ENCODE measurements at regions not wholly inside any gene's neighbourhood (a gene's known extent, or its start where the extent isn't known, plus 50 kb on each side); places are given as distances from the start of the nearest gene placed in this dataset.

DNA sequence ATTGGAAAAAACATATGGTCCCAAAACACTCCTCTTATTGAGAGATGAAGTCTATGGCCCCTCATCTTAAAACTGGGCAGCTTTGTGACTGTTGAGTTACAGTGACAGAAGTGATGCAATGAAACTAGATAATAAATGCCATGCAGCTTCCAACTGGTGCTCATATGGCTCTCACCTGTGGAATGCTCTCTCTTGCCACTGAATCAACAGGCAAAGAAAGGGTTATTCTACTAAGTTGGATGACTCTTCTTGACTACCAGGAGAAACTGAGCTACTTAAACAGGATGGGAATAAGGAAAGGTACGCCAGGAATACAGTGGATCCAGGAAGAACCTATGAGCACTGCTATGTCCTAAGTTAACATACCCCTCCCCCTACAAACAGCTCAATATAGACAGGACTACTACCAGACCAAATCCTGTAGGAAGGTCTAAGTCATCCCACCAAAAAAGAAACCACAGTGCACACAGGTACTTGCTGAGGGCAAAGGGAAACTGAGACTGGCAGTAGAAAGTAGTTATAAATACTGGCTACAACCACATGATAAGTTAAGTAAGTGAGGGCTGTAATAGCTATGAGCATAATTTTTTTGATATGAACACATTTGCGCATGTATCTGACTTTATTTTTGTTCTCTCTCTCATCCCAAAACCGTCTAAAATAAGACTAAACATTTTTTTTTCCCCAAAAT is 398.5 kb downstream of the ZFHX3 start:
- no peak overlapping the region for H3K27ac ChIP-seq
- H3K4me3 ChIP-seq, result no peak overlapping the region
- ATAC-seq, result no peak
- 78% methylated on average over 2 of the region's 3 CpGs for WGBS (ENCODE audit: insufficient coverage, low coverage, low lambda C conversion rate, missing lambda C conversion rate)
- no peak for DNase-seq
- no peaks in the 10 kb centered on the region for H3K27me3 ChIP-seq
- intact Hi-C loops (cut with DNase I), result no loop called here
- no peaks in the 10 kb centered on the region for H3K36me3 ChIP-seq
- H3K9me3 ChIP-seq, result no peaks in the 10 kb centered on the region
- TF ChIP-seq, protein P1, sequence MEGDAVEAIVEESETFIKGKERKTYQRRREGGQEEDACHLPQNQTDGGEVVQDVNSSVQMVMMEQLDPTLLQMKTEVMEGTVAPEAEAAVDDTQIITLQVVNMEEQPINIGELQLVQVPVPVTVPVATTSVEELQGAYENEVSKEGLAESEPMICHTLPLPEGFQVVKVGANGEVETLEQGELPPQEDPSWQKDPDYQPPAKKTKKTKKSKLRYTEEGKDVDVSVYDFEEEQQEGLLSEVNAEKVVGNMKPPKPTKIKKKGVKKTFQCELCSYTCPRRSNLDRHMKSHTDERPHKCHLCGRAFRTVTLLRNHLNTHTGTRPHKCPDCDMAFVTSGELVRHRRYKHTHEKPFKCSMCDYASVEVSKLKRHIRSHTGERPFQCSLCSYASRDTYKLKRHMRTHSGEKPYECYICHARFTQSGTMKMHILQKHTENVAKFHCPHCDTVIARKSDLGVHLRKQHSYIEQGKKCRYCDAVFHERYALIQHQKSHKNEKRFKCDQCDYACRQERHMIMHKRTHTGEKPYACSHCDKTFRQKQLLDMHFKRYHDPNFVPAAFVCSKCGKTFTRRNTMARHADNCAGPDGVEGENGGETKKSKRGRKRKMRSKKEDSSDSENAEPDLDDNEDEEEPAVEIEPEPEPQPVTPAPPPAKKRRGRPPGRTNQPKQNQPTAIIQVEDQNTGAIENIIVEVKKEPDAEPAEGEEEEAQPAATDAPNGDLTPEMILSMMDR (IDR thresholded peaks at IDR 0.05), result no peak
- TF ChIP-seq POLR2A (IDR thresholded peaks at IDR 0.05), result no peak
- no peaks in the 10 kb centered on the region for H3K4me1 ChIP-seq

DNA sequence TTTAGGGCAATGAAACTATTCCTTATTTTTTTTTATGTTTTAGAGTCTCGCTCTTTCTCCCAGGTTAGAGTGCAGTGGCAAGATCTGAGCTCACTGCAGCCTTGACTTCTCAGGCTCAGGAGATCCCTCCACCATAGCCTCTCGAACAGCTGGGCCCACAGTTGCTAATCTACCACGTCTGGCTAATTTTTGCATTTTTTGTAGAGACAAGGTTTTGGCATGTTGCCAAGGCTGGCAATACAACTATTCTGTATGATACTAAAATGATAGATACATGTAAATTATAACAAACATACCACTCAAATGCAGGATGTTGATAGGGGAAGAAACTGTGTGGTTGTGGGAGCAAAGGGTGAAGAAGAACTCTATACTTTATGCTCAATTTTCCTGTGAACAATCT is 401.3 kb downstream of the ZFHX3 start:
- intact Hi-C loops (cut with DNase I), result no loop called here
- DNase-seq (no peak), ATAC-seq (no peak)
- TF ChIP-seq, protein P1 (IDR thresholded peaks at IDR 0.05), result no peak
- no peak for TF ChIP-seq POLR2A (IDR thresholded peaks at IDR 0.05)
- no peaks in the 10 kb centered on the region for H3K4me1 ChIP-seq
- H3K9me3 ChIP-seq, result peaks cover 0 to 3% (median 0%) of the 10 kb centered on the region in 4 donors
- no peak overlapping the region for H3K27ac ChIP-seq
- no peak overlapping the region for H3K4me3 ChIP-seq
- no peaks in the 10 kb centered on the region for H3K27me3 ChIP-seq
- no peaks in the 10 kb centered on the region for H3K36me3 ChIP-seq
- 80% methylated on average over 3 of the region's 3 CpGs for WGBS (ENCODE audit: insufficient coverage, low coverage, low lambda C conversion rate, missing lambda C conversion rate)

DNA sequence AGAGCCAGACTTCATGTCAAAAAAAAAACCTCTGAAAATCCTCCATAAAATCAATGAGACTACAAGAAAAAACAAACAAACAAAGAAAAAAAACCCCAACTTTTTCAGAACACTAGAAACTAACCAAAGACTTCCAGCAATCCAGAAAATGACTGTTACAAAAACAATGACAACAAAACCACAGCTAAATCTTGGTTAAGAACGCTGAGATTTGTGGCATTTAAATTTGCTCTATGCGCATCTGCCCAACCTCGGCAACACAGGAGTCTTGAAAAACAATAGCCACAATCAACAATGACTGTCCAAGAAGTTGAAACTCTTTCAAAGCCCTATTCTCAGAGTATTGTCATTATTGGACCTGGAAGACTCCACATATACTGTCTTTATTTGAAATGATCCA is 402.4 kb downstream of the ZFHX3 start:
- Histone ChIP-seq H3K27me3 (no peaks in the 10 kb centered on the region), H3K36me3 (no peaks in the 10 kb centered on the region), H3K4me1 (no peaks in the 10 kb centered on the region), H3K27ac (no peak overlapping the region), H3K9me3 (peaks cover 0 to 6% (median 0%) of the 10 kb centered on the region in 4 donors), H3K4me3 (no peak overlapping the region)
- intact Hi-C loops (cut with DNase I), result no loop called here
- WGBS (ENCODE audit: insufficient coverage, low coverage, low lambda C conversion rate, missing lambda C conversion rate), result 76% methylated on average over 3 of the region's 3 CpGs
- TF ChIP-seq, protein P1 (IDR thresholded peaks at IDR 0.05), result no peak
- no peak for TF ChIP-seq POLR2A (IDR thresholded peaks at IDR 0.05)
- DNase-seq (no peak), ATAC-seq (no peak)

DNA sequence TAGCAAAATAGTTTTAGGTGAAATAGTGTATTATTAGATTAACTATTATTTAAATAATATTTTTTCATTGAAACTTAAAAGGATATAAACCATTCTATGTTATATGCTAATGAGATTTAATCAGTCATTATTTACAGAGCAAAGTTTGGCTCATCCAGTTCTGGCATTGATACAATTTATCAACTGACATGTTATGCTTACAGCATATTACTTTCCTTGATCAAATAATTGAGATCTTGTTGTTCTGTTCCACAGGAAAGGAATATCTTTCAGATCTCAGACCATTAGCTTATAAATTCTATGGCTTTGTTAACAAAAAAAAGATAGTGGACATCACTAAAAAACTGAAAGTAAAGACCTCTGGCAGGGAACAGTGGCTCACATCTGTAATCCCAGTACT is 403.0 kb downstream of the ZFHX3 start:
- no peaks in the 10 kb centered on the region for H3K36me3 ChIP-seq
- TF ChIP-seq, protein P1 (IDR thresholded peaks at IDR 0.05), result no peak
- no peak for TF ChIP-seq POLR2A (IDR thresholded peaks at IDR 0.05)
- intact Hi-C loops (cut with DNase I), result no loop called here
- no peak for ATAC-seq
- no peak for DNase-seq
- H3K27ac ChIP-seq, result no peak overlapping the region
- no peaks in the 10 kb centered on the region for H3K4me1 ChIP-seq
- H3K4me3 ChIP-seq, result no peak overlapping the region
- H3K27me3 ChIP-seq, result no peaks in the 10 kb centered on the region
- peaks cover 0 to 12% (median under 1%) of the 10 kb centered on the region in 4 donors for H3K9me3 ChIP-seq

DNA sequence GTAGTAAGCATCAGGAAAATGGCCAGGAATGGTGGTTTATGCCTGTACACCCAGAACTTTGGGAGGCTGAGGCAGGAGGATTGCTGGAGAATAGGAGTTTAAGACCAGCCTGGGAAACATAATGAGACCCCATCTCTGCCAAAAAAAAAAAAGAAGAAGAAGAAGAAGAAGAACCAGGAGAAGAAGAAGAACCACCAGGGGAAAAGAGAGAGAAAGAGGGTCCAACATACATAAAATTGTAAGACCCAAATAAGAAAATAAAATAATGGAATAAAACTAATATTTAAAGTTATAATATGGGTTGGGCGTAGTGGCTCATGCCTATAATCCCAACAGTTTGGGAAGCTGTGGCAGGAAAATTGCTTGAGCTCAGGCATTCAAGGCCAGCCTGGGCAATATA is 408.4 kb downstream of the ZFHX3 start:
- H3K27ac ChIP-seq, result no peak overlapping the region
- intact Hi-C loops (cut with DNase I), result no loop called here
- H3K4me3 ChIP-seq, result no peak overlapping the region
- H3K27me3 ChIP-seq, result no peaks in the 10 kb centered on the region
- no peaks in the 10 kb centered on the region for H3K36me3 ChIP-seq
- TF ChIP-seq, protein P1 (IDR thresholded peaks at IDR 0.05), result no peak
- no peak for TF ChIP-seq POLR2A (IDR thresholded peaks at IDR 0.05)
- WGBS (ENCODE audit: insufficient coverage, low coverage, low lambda C conversion rate, missing lambda C conversion rate), result 73% methylated on average over 1 of the region's 1 CpG
- ATAC-seq (no peak), DNase-seq (no peak)
- no peaks in the 10 kb centered on the region for H3K4me1 ChIP-seq
- peaks cover 2 to 17% (median 6%) of the 10 kb centered on the region in 4 donors for H3K9me3 ChIP-seq

Data from right lobe of liver (tissue), 6 donors.